ENCODE measurements at regions not wholly inside any gene's neighbourhood (a gene's known extent, or its start where the extent isn't known, plus 50 kb on each side); places are given as distances from the start of the nearest gene placed in this dataset.

GRCh38 chr15:95353512-95353911 is 977.0 kb upstream of the NR2F2 start:
- DNase-seq, result no peak

- no peak for DNase-seq
These were observed 970.5 kb upstream of the NR2F2 start for GRCh38 chr15:95359966-95360365.

GRCh38 chr15:95362306-95362705 is 968.2 kb upstream of the NR2F2 start:
- DNase-seq, result no peak

- DNase-seq, result no peak
These were observed 966.9 kb upstream of the NR2F2 start for GRCh38 chr15:95363646-95364045.

- no peak for DNase-seq
These were observed 964.9 kb upstream of the NR2F2 start for GRCh38 chr15:95365511-95366107.

GRCh38 chr15:95368191-95368590 is 962.3 kb upstream of the NR2F2 start:
- no peak for DNase-seq

- no peak for DNase-seq
These were observed 961.5 kb upstream of the NR2F2 start for GRCh38 chr15:95368755-95369601.

GRCh38 chr15:95370291-95370690 is 960.2 kb upstream of the NR2F2 start:
- no peak for DNase-seq

- no peak for DNase-seq
These were observed 958.8 kb upstream of the NR2F2 start for GRCh38 chr15:95371664-95372063.

GRCh38 chr15:95375281-95375680 is 955.2 kb upstream of the NR2F2 start:
- no peak for DNase-seq

GRCh38 chr15:95377258-95377852 is 953.1 kb upstream of the NR2F2 start:
- no peak for DNase-seq

- no peak for DNase-seq
These were observed 936.1 kb upstream of the NR2F2 start for GRCh38 chr15:95394186-95395067.

GRCh38 chr15:95400428-95400827 is 930.1 kb upstream of the NR2F2 start:
- DNase-seq, result no peak

- no peak for DNase-seq
These were observed 928.9 kb upstream of the NR2F2 start for GRCh38 chr15:95401587-95401986.

GRCh38 chr15:95405447-95405846 is 925.1 kb upstream of the NR2F2 start:
- no peak for DNase-seq

GRCh38 chr15:95407534-95407933 is 923.0 kb upstream of the NR2F2 start:
- no peak for DNase-seq

- DNase-seq, result no peak
These were observed 921.3 kb upstream of the NR2F2 start for GRCh38 chr15:95409211-95409610.

GRCh38 chr15:95409626-95410310 is 920.7 kb upstream of the NR2F2 start:
- no peak for DNase-seq

GRCh38 chr15:95410757-95411156 is 919.7 kb upstream of the NR2F2 start:
- DNase-seq, result no peak

- no peak for DNase-seq
These were observed 913.9 kb upstream of the NR2F2 start for GRCh38 chr15:95416576-95416975.

GRCh38 chr15:95417761-95418160 is 912.7 kb upstream of the NR2F2 start:
- DNase-seq, result no peak

- no peak for DNase-seq
These were observed 908.2 kb upstream of the NR2F2 start for GRCh38 chr15:95422255-95422654.

GRCh38 chr15:95425859-95426258 is 904.6 kb upstream of the NR2F2 start:
- DNase-seq, result no peak

Data from NCI-H2081 treated with DMSO at 0.1 percent for 48 hours (cell line).